B cell (primary cell): ENCODE measurements at regions not wholly inside any gene's neighbourhood (a gene's known extent, or its start where the extent isn't known, plus 50 kb on each side); places are given as distances from the start of the nearest gene placed in this dataset.

Experiments used
- ATAC-seq: fragments of 200-7000 bp; cut with Tn5 transposase; one replicate; pipeline ENCODE4 v1.10.0; 2021; ENCODE audit warnings: low read depth, mild to moderate bottlenecking, moderate number of reproducible peaks, moderate library complexity
- CTCF ChIA-PET: fragments of 350-600 bp; sonication (Branson Sonifier 250); formaldehyde crosslinking; loops from one replicate; lab custom pipeline; 2021; ENCODE audit warnings: antibody characterized with exemption, inconsistent platforms; lab: Charles Lee
- POLR2A ChIA-PET: fragments of 350-600 bp; sonication (Branson Sonifier 250); formaldehyde crosslinking; loops from one replicate; lab custom pipeline; 2021; ENCODE audit warnings: antibody characterized with exemption; lab: Charles Lee
- DNase-seq: peaks from one replicate; pipeline ENCODE4 v3.0.0; 2013
- H2AFZ ChIP-seq: 2 replicates; pipeline ENCODE4 v1.6.1; 2012; ENCODE audit warnings: mild to moderate bottlenecking, low read depth, low read length; ENCODE audit not compliant: insufficient read depth, poor library complexity, severe bottlenecking
- H3K27ac ChIP-seq, 2 donors: 1 replicate in 1 of 2; 2 replicates in 1 of 2; pipeline ENCODE4 v1.5.1; 2012 to 2013; ENCODE audit warnings: low read length in 2 of 2, mild to moderate bottlenecking in 2 of 2, moderate library complexity in 1 of 2
- H3K27me3 ChIP-seq, 4 experiments: fragments of 200-600 bp in 1 of 4; sonication (generic) in 1 of 4; replicated peaks in 1 of 4; 1 replicate in 2 of 4; 2 replicates in 2 of 4; pipeline versions ENCODE4 v1.6.1 to v1.7.0; 2013 to 2016; ENCODE audit warnings: low read length in 3 of 4, mild to moderate bottlenecking in 2 of 4, mixed read lengths in 1 of 4, moderate library complexity in 1 of 4; ENCODE audit not compliant: insufficient read depth in 4 of 4, control insufficient read depth in 3 of 4; ENCODE audit errors: control extremely low read depth in 1 of 4
- H3K36me3 ChIP-seq, 2 experiments: replicated peaks in 1 of 2; 1 replicate in 1 of 2; 2 replicates in 1 of 2; pipeline versions ENCODE4 v1.6.1 to v1.7.1; 2013; ENCODE audit warnings: low read length in 1 of 2; ENCODE audit not compliant: insufficient read depth in 2 of 2, control insufficient read depth in 1 of 2; ENCODE audit errors: control extremely low read depth in 1 of 2, extremely low read depth in 1 of 2
- H3K4me1 ChIP-seq, 2 donors: fragments of 200-600 bp in 1 of 2; sonication (generic) in 1 of 2; 1 replicate in 1 of 2; 2 replicates in 1 of 2; pipeline versions ENCODE4 v1.5.1 to v1.6.1; 2013 to 2017; ENCODE audit warnings: low read length in 2 of 2; ENCODE audit not compliant: control insufficient read depth in 2 of 2, insufficient read depth in 2 of 2
- H3K4me2 ChIP-seq: replicated peaks from 2 replicates; pipeline ENCODE3; 2012; ENCODE audit warnings: mild to moderate bottlenecking, low read depth, low read length; ENCODE audit not compliant: poor library complexity, severe bottlenecking
- H3K4me3 ChIP-seq, 5 experiments: fragments of 200-600 bp in 1 of 5; sonication (generic) in 1 of 5; 1 replicate in 3 of 5; 2 replicates in 2 of 5; pipeline versions ENCODE4 v1.5.1 to v1.7.0; 2011 to 2016; ENCODE audit warnings: low read length in 4 of 5, mild to moderate bottlenecking in 4 of 5, low read depth in 2 of 5, control low read depth in 1 of 5, moderate library complexity in 1 of 5; ENCODE audit not compliant: insufficient read depth in 1 of 5; ENCODE audit errors: control extremely low read depth in 1 of 5, extremely low read depth in 1 of 5
- H3K79me2 ChIP-seq: fragments of 200-600 bp; sonication (generic); one replicate; pipeline ENCODE4 v1.6.0; 2016; ENCODE audit warnings: low read length; ENCODE audit not compliant: control insufficient read depth, insufficient read depth
- H3K9ac ChIP-seq: fragments of 200-600 bp; sonication (generic); 2 replicates; pipeline ENCODE4 v1.6.1; 2017; ENCODE audit warnings: mild to moderate bottlenecking, low read length, moderate library complexity
- H3K9me3 ChIP-seq, 3 donors: one replicate each; pipeline versions ENCODE4 v1.6.1 to v1.7.1; 2013; ENCODE audit warnings: low read length in 2 of 3; ENCODE audit not compliant: control insufficient read depth in 2 of 3, insufficient read depth in 1 of 3; ENCODE audit errors: control extremely low read depth in 1 of 3
- H4K20me1 ChIP-seq: 2 replicates; pipeline ENCODE4 v1.6.0; 2012; ENCODE audit warnings: mild to moderate bottlenecking, low read length; ENCODE audit not compliant: insufficient read depth, control insufficient read depth, poor library complexity, severe bottlenecking
- H3K27ac Mint-ChIP-seq: one replicate; pipeline ENCODE4 v1.8.0; 2021; ENCODE audit warnings: mixed read lengths
- H3K27me3 Mint-ChIP-seq: one replicate; pipeline ENCODE4 v1.8.0; 2021; ENCODE audit warnings: mixed read lengths
- H3K4me1 Mint-ChIP-seq: one replicate; pipeline ENCODE4 v1.8.0; 2021; ENCODE audit warnings: mixed read lengths
- H3K4me3 Mint-ChIP-seq: one replicate; pipeline ENCODE4 v1.8.0; 2021; ENCODE audit warnings: mixed read lengths
- H3K9me3 Mint-ChIP-seq: one replicate; pipeline ENCODE4 v1.8.0; 2022; ENCODE audit warnings: mixed read lengths; ENCODE audit not compliant: insufficient read depth
- CTCF ChIP-seq: fragments of 200-600 bp; IDR thresholded peaks from one replicate; pipeline ENCODE4 v1.8.0; 2022; ENCODE audit warnings: antibody characterized with exemption, mild to moderate bottlenecking
- EZH2 ChIP-seq: IDR thresholded peaks from 2 replicates; pipeline ENCODE4 v1.6.1; 2012; ENCODE audit warnings: borderline replicate concordance, low read depth, mild to moderate bottlenecking, moderate library complexity, low read length; ENCODE audit not compliant: insufficient read depth, poor library complexity, severe bottlenecking
- WGBS: methylation state at CpG from one replicate; pipeline ENCODE4 v1.1.5; 2013; ENCODE audit warnings: missing lambda C conversion rate; ENCODE audit not compliant: insufficient coverage; 5-methylcytosine and 5-hydroxymethylcytosine counted together
- intact Hi-C: fragments of 100-400 bp; cut with micrococcal nuclease; formaldehyde crosslinking; loops from one replicate; pipeline ENCODE4 v1.10.0; 2022

GRCh38 chr2:18650221-18650620, 60.9 kb upstream of the NT5C1B start:
- Histone ChIP-seq H3K4me1 (no peaks in the 10 kb centered on the region), H3K27ac (no peak overlapping the region), H3K36me3 (no peaks in the 10 kb centered on the region), H3K79me2 (no peaks in the 10 kb centered on the region), H3K9ac (no peak overlapping the region), H3K4me3 (no peak overlapping the region), H3K27me3 (no peaks in the 10 kb centered on the region), H3K9me3 (peaks cover 0 to 1% (median 0%) of the 10 kb centered on the region in 3 donors), H4K20me1 (no peaks in the 10 kb centered on the region), H3K4me2 (no peak overlapping the region), H2AFZ (no peak overlapping the region)
- ChIA-PET POLR2A (no interaction called here), CTCF (no interaction called here)
- ATAC-seq (no peak), DNase-seq (no peak)
- intact Hi-C loops, result no loop called here
- no peak overlapping the region for H3K27ac Mint-ChIP-seq
- no CpG with 5 or more reads among the region's 2 CpGs for WGBS
- no peaks in the 10 kb centered on the region for H3K27me3 Mint-ChIP-seq
- H3K4me1 Mint-ChIP-seq, result no peaks in the 10 kb centered on the region
- peaks cover 2% of the 10 kb centered on the region for H3K9me3 Mint-ChIP-seq
- TF ChIP-seq CTCF (no peak), EZH2 (no peak)
- no peak overlapping the region for H3K4me3 Mint-ChIP-seq

- Histone ChIP-seq H3K79me2 (no peaks in the 10 kb centered on the region), H3K27me3 (no peaks in the 10 kb centered on the region), H3K4me1 (no peaks in the 10 kb centered on the region), H3K4me3 (no peak overlapping the region), H3K27ac (no peak overlapping the region), H3K36me3 (no peaks in the 10 kb centered on the region), H3K9ac (no peak overlapping the region), H3K9me3 (peaks cover 0 to 1% (median 0%) of the 10 kb centered on the region in 3 donors), H3K4me2 (no peak overlapping the region), H2AFZ (no peak overlapping the region), H4K20me1 (no peaks in the 10 kb centered on the region)
- TF ChIP-seq CTCF, result no peak
- TF ChIP-seq EZH2, result no peak
- Mint-ChIP-seq H3K4me3 (no peak overlapping the region), H3K27ac (no peak overlapping the region), H3K9me3 (peaks cover 2% of the 10 kb centered on the region), H3K27me3 (no peaks in the 10 kb centered on the region), H3K4me1 (no peaks in the 10 kb centered on the region)
- ChIA-PET CTCF (no interaction called here), POLR2A (no interaction called here)
- ATAC-seq (no peak), DNase-seq (no peak)
- WGBS, result no CpG with 5 or more reads among the region's 1 CpG
- intact Hi-C loops, result no loop called here
Observed at GRCh38 chr2:18649502-18650135, 60.2 kb upstream of the NT5C1B start.
